Activated CD4-positive, alpha-beta T cell treated with anti-CD3 and anti-CD28 coated beads, Interleukin-2, Interleukin-6, amounts not matched to agents 100 ng/mL and 50 ng/mL, durations not matched to agents 16 hours and 8 hours (primary cell): ENCODE measurements at regions not wholly inside any gene's neighbourhood (a gene's known extent, or its start where the extent isn't known, plus 50 kb on each side); places are given as distances from the start of the nearest gene placed in this dataset.

ENCODE experiments used
- DNase-seq: peaks from one replicate; pipeline ENCODE4 v3.0.0-alpha.2; 2020

- DNase-seq: no peak
Observed at GRCh38 chr15:25557926-25558325, 119.1 kb upstream of the UBE3A start.

- DNase-seq: no peak
Observed at GRCh38 chr15:25556136-25556535, 117.3 kb upstream of the UBE3A start.

GRCh38 chr15:25554640-25555039 is 115.8 kb upstream of the UBE3A start:
- no peak for DNase-seq

GRCh38 chr15:25548600-25548999 is 109.8 kb upstream of the UBE3A start:
- DNase-seq: no peak

- DNase-seq: no peak
Observed at GRCh38 chr15:25545889-25546288, 107.1 kb upstream of the UBE3A start.

GRCh38 chr15:25545017-25545416 is 106.2 kb upstream of the UBE3A start:
- DNase-seq: no peak

- DNase-seq: no peak
Observed at GRCh38 chr15:25544076-25544475, 105.3 kb upstream of the UBE3A start.

GRCh38 chr15:25543196-25543595 is 104.4 kb upstream of the UBE3A start:
- DNase-seq: no peak

GRCh38 chr15:25541228-25541627 is 102.4 kb upstream of the UBE3A start:
- DNase-seq: no peak

- DNase-seq: no peak
Observed at GRCh38 chr15:25536801-25537611, 98.2 kb upstream of the UBE3A start.

GRCh38 chr15:25535866-25536265 is 97.0 kb upstream of the UBE3A start:
- no peak for DNase-seq

- DNase-seq: no peak
Observed at GRCh38 chr15:25534293-25534692, 95.5 kb upstream of the UBE3A start.

GRCh38 chr15:25532269-25533140 is 93.7 kb upstream of the UBE3A start:
- no peak for DNase-seq

GRCh38 chr15:25529774-25530173 is 91.0 kb upstream of the UBE3A start:
- no peak for DNase-seq

- DNase-seq: no peak
Observed at GRCh38 chr15:25527118-25527517, 88.3 kb upstream of the UBE3A start.

- no peak for DNase-seq
Observed at GRCh38 chr15:25525741-25526140, 86.9 kb upstream of the UBE3A start.

- DNase-seq: no peak
Observed at GRCh38 chr15:25515633-25516032, 76.8 kb upstream of the UBE3A start.

- no peak for DNase-seq
Observed at GRCh38 chr15:25514522-25514921, 75.7 kb upstream of the UBE3A start.

GRCh38 chr15:25512957-25513356 is 74.1 kb upstream of the UBE3A start:
- no peak for DNase-seq

- no peak for DNase-seq
Observed at GRCh38 chr15:25510146-25510545, 71.3 kb upstream of the UBE3A start.

- no peak for DNase-seq
Observed at GRCh38 chr15:25509703-25510102, 70.9 kb upstream of the UBE3A start.

- DNase-seq: peak; percentile 22
Observed at GRCh38 chr15:25508369-25509002, 69.7 kb upstream of the UBE3A start.

GRCh38 chr15:25504307-25504706 is 65.5 kb upstream of the UBE3A start:
- no peak for DNase-seq
